Karpas-422 (cell line): ENCODE measurements at regions not wholly inside any gene's neighbourhood (a gene's known extent, or its start where the extent isn't known, plus 50 kb on each side); places are given as distances from the start of the nearest gene placed in this dataset.
"Not testable (repeated sequence)": the region's sequence is repeated elsewhere in the genome, so short reads cannot be mapped to it uniquely, and the experiment has no call there.

Experiments used
- DNase-seq: peaks from one replicate; pipeline ENCODE4 v3.0.0-alpha.2; 2015
- H2AFZ ChIP-seq: fragments of 200-600 bp; sonication (generic); 2 replicates; pipeline ENCODE4 v1.6.1; 2014; ENCODE audit warnings: antibody characterized with exemption, low read length, mixed read lengths
- H3K27ac ChIP-seq: fragments of 200-600 bp; sonication (generic); 2 replicates; pipeline ENCODE4 v1.5.1; 2014; ENCODE audit warnings: mild to moderate bottlenecking, low read length, moderate library complexity
- H3K27me3 ChIP-seq: fragments of 200-600 bp; sonication (generic); 2 replicates; pipeline ENCODE4 v1.6.1; 2014; ENCODE audit warnings: low read length, mixed read lengths
- H3K36me3 ChIP-seq: fragments of 200-600 bp; sonication (generic); 2 replicates; pipeline ENCODE4 v1.6.1; 2014; ENCODE audit warnings: low read length, mixed read lengths; ENCODE audit not compliant: insufficient read depth
- H3K4me1 ChIP-seq: fragments of 200-600 bp; sonication (generic); 2 replicates; pipeline ENCODE4 v1.6.1; 2014; ENCODE audit warnings: mild to moderate bottlenecking, low read length, mixed read lengths
- H3K4me2 ChIP-seq: fragments of 200-600 bp; sonication (generic); 2 replicates; pipeline ENCODE4 v1.6.1; 2014; ENCODE audit warnings: low read length, low read depth, mild to moderate bottlenecking; ENCODE audit not compliant: poor library complexity, severe bottlenecking
- H3K4me3 ChIP-seq: fragments of 200-600 bp; sonication (generic); 2 replicates; pipeline ENCODE4 v1.5.1; 2014; ENCODE audit warnings: mild to moderate bottlenecking, antibody characterized with exemption, low read length, mixed read lengths
- H3K79me2 ChIP-seq: fragments of 200-600 bp; sonication (generic); 2 replicates; pipeline ENCODE4 v1.6.1; 2014; ENCODE audit warnings: mild to moderate bottlenecking, low read length, mixed read lengths
- H3K9ac ChIP-seq: fragments of 200-600 bp; sonication (generic); 2 replicates; pipeline ENCODE4 v1.6.0; 2014; ENCODE audit warnings: low read length
- H3K9me2 ChIP-seq: fragments of 200-600 bp; sonication (generic), shearing (Covaris generic); replicated peaks from 2 replicates; pipeline ENCODE4 v1.6.0; 2014; ENCODE audit warnings: mild to moderate bottlenecking, low read length, moderate library complexity; ENCODE audit not compliant: insufficient read depth
- H3K9me3 ChIP-seq: fragments of 300-700, 200-600 bp; sonication (generic); 2 replicates; pipeline ENCODE4 v1.6.1; 2014; ENCODE audit warnings: low read length, mixed read lengths
- H4K20me1 ChIP-seq: fragments of 200-600 bp; sonication (generic); 2 replicates; pipeline ENCODE4 v1.6.1; 2014; ENCODE audit warnings: mild to moderate bottlenecking, antibody characterized with exemption, low read length, low read depth; ENCODE audit not compliant: insufficient read depth

- H3K27ac ChIP-seq, H3K36me3 ChIP-seq, DNase-seq, H3K4me3 ChIP-seq, H2AFZ ChIP-seq, H3K27me3 ChIP-seq, H3K9me3 ChIP-seq, H3K9ac ChIP-seq, H3K4me2 ChIP-seq, H3K4me1 ChIP-seq, H4K20me1 ChIP-seq, H3K9me2 ChIP-seq, H3K79me2 ChIP-seq: not testable (repeated sequence)
Measured at GRCh38 chr5:34154988-34155387, 112.0 kb upstream of the C1QTNF3 start.

GRCh38 chr5:34156703-34157414, 113.8 kb upstream of the C1QTNF3 start:
- H3K9ac ChIP-seq, H2AFZ ChIP-seq, H3K9me3 ChIP-seq, H3K27ac ChIP-seq, H3K4me1 ChIP-seq, H3K27me3 ChIP-seq, H3K36me3 ChIP-seq, H3K4me3 ChIP-seq, H3K79me2 ChIP-seq, DNase-seq, H4K20me1 ChIP-seq, H3K9me2 ChIP-seq, H3K4me2 ChIP-seq: not testable (repeated sequence)

DNA sequence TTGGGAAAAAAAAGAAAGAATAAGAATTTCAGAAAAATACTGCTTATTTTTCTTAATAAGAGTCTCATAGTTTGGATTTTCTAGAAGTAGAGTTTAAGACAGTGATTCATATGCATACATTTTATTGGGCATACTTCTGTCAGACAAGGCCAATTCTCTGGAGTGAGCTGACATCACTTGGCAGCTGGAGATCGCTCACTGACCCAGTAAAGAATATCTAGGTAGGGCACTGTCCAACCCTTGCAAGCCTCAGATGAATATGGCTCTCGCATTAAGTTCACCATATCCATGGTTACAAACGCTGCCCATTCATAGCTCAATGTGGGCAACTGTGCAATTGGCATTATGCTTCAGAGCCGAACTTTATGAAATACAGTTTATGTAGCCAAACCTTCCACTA, 117.9 kb upstream of the C1QTNF3 start:
- not testable (repeated sequence) for H4K20me1 ChIP-seq

GRCh38 chr5:34171398-34171797, 128.4 kb upstream of the C1QTNF3 start:
- H3K27me3 ChIP-seq, H3K9ac ChIP-seq, H3K36me3 ChIP-seq, H2AFZ ChIP-seq, H3K4me3 ChIP-seq, DNase-seq, H4K20me1 ChIP-seq, H3K79me2 ChIP-seq, H3K9me3 ChIP-seq, H3K4me2 ChIP-seq, H3K27ac ChIP-seq, H3K4me1 ChIP-seq, H3K9me2 ChIP-seq: not testable (repeated sequence)

More for the DNA sequence above, 117.9 kb upstream of the C1QTNF3 start:
- not testable (repeated sequence) for DNase-seq, H3K9me3 ChIP-seq, H2AFZ ChIP-seq, H3K9me2 ChIP-seq, H3K4me2 ChIP-seq, H3K9ac ChIP-seq, H3K27ac ChIP-seq, H3K79me2 ChIP-seq, H3K27me3 ChIP-seq, H3K4me1 ChIP-seq, H3K36me3 ChIP-seq, H3K4me3 ChIP-seq

- H3K27me3 ChIP-seq, H4K20me1 ChIP-seq, H3K9ac ChIP-seq, H3K36me3 ChIP-seq, H3K79me2 ChIP-seq, H3K9me3 ChIP-seq, H3K4me1 ChIP-seq, H3K4me2 ChIP-seq, H3K27ac ChIP-seq, H3K4me3 ChIP-seq, H3K9me2 ChIP-seq, H2AFZ ChIP-seq: not testable (repeated sequence)
- DNase-seq, result peak; percentile 32
Measured at GRCh38 chr5:34179453-34180190, 136.6 kb upstream of the C1QTNF3 start.

GRCh38 chr5:34180225-34180624, 137.2 kb upstream of the C1QTNF3 start:
- H3K9ac ChIP-seq, H3K79me2 ChIP-seq, H3K4me2 ChIP-seq, H2AFZ ChIP-seq, H3K4me3 ChIP-seq, H3K4me1 ChIP-seq, H3K27ac ChIP-seq, H3K9me3 ChIP-seq, H3K9me2 ChIP-seq, H4K20me1 ChIP-seq, H3K27me3 ChIP-seq, H3K36me3 ChIP-seq, DNase-seq: not testable (repeated sequence)

DNA sequence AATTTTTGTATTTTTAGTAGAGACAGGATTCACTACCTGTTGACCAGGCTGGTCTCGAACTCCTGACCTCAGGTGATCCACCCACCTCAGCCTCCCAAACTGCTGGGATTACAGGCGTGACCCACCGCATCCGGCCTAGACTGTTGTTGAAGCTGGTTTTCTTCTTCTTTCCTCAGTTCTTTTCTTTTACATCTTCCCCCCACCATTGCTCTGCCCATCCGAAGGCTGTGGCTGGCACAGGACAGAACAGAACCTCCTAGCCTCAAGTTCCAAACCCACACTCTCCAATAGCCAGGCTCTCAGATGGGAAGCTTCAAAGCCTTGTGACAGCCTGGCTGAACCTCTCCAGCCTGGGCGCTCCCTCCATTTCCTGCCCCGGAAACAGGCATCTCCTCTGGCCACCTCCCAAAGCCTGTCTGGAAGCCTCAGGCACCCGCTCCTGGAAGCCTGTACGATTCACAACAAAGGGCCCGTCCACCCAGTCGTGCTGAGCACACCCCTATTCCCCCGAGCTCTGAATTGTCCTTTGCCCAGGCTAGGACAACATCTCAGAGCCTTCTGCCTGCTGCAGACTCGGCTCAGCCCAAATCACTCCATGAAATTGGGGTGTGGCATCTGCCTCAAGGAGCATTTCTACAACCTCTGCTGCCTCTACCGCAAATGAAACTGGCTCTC, 138.1 kb upstream of the C1QTNF3 start:
- not testable (repeated sequence) for H3K9me3 ChIP-seq, H3K27ac ChIP-seq, H3K79me2 ChIP-seq, H3K9me2 ChIP-seq, H3K27me3 ChIP-seq, H3K4me1 ChIP-seq, DNase-seq, H2AFZ ChIP-seq, H4K20me1 ChIP-seq, H3K4me3 ChIP-seq, H3K9ac ChIP-seq, H3K36me3 ChIP-seq, H3K4me2 ChIP-seq

GRCh38 chr5:34185005-34185404, 142.0 kb upstream of the C1QTNF3 start:
- not testable (repeated sequence) for H3K9me3 ChIP-seq, H4K20me1 ChIP-seq, H3K27me3 ChIP-seq, H3K4me1 ChIP-seq, H3K9me2 ChIP-seq, H3K36me3 ChIP-seq, H2AFZ ChIP-seq, H3K27ac ChIP-seq, H3K4me3 ChIP-seq, H3K79me2 ChIP-seq, DNase-seq, H3K9ac ChIP-seq, H3K4me2 ChIP-seq
